ENCODE measurements at regions not wholly inside any gene's neighbourhood (a gene's known extent, or its start where the extent isn't known, plus 50 kb on each side); places are given as distances from the start of the nearest gene placed in this dataset.

DNA sequence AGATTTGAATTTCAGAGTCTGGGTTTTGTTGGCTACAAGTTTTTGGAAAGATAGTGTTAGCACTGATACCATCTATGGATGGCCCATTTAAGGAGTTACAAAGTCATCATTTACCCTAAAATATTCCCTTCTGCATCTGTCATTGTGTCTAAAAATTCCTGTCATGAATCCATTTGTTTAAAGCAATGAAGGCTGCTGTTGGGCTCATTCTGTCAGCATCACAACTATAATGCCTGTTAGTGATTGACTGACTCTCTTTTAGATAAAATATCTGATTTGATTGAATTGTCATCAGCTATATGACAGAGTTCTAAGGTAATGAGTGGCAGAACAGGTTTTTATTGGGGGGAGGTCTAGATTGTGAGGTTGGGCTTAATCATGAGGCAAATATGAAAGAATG lies 167.6 kb upstream of the IMPG1 start:
- Mint-ChIP-seq H3K36me3 (ENCODE audit: insufficient read depth) (no peaks in the 10 kb centered on the region), H3K27ac (no peak overlapping the region), H3K27me3 (no peaks in the 10 kb centered on the region), H3K4me3 (ENCODE audit: low read depth) (no peak overlapping the region), H3K4me1 (ENCODE audit: low read depth) (no peaks in the 10 kb centered on the region), H3K9me3 (ENCODE audit: low read depth) (peaks cover 19% of the 10 kb centered on the region)
- DNase-seq (ENCODE audit: low spot score, unreplicated experiment): no peak
- no peak for TF ChIP-seq CTCF (IDR thresholded peaks at IDR 0.05; ENCODE audit: unreplicated experiment)

DNA sequence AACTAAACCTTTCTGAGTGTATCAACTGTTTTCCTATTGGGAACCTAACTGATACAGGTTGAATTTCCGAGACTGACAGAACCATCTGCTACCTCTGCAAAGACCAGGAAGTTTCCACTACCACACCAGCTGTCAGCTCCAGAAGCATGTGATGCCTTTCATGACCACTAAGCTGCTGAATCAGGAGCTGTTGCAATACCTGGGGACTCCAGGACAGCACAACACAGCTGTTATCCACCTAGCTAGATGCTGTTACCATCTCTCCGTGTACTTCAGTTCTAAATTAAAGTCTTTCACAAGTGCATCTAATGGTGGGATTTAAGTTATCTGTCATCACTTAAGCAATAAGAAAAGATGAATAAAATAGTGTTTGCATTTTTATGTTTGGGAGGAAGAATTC lies 158.2 kb upstream of the IMPG1 start:
- H3K27me3 Mint-ChIP-seq: no peaks in the 10 kb centered on the region
- H3K4me3 Mint-ChIP-seq (ENCODE audit: low read depth): no peak overlapping the region
- DNase-seq (ENCODE audit: low spot score, unreplicated experiment): no peak
- H3K27ac Mint-ChIP-seq: peak overlapping the region; percentile 74
- H3K9me3 Mint-ChIP-seq (ENCODE audit: low read depth): no peaks in the 10 kb centered on the region
- peak; percentile 24 for TF ChIP-seq CTCF (IDR thresholded peaks at IDR 0.05; ENCODE audit: unreplicated experiment)
- peaks cover under 1% of the 10 kb centered on the region for H3K4me1 Mint-ChIP-seq (ENCODE audit: low read depth)
- no peaks in the 10 kb centered on the region for H3K36me3 Mint-ChIP-seq (ENCODE audit: insufficient read depth)

DNA sequence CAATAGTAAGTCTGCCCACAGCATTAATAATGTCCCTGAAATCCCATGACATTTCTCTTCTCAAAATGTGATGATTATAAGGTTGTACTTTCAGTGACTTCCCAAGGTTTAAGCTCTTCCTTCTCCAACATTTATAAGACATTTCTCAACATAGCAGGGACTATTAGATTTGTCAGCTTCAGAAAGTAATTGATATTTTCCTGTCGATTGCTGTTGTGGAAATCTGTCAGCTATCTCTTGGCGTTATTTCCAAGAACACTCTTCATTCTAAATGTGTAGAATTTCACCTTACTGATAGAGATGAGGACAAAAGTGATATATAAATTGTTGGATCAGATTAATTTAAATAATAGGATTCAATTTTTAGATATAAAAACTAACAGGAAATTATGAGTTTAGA lies 149.7 kb upstream of the IMPG1 start:
- Mint-ChIP-seq H3K27ac (no peak overlapping the region), H3K36me3 (ENCODE audit: insufficient read depth) (no peaks in the 10 kb centered on the region), H3K4me1 (ENCODE audit: low read depth) (peaks cover 8% of the 10 kb centered on the region), H3K4me3 (ENCODE audit: low read depth) (no peak overlapping the region), H3K9me3 (ENCODE audit: low read depth) (no peaks in the 10 kb centered on the region), H3K27me3 (no peaks in the 10 kb centered on the region)
- no peak for TF ChIP-seq CTCF (IDR thresholded peaks at IDR 0.05; ENCODE audit: unreplicated experiment)
- no peak for DNase-seq (ENCODE audit: low spot score, unreplicated experiment)

DNA sequence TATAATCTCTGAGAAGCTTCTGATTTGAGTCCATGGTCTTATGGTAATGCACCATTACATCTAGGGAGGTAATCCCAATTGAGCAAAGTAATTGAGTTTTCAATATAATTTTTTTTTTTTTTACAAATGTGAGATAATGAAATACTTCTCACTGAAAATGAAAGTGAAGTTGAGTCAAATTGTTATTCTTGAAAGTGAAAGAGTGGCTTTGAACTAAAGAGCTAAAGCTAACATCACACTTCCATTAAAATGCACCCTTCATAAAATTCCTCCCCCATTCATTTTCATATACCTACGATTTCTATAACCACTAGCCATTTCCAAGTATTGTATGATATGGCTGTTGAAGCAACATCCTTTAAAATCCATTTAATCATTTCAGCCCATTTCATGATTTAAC lies 149.1 kb upstream of the IMPG1 start:
- Mint-ChIP-seq H3K4me3 (ENCODE audit: low read depth) (no peak overlapping the region), H3K36me3 (ENCODE audit: insufficient read depth) (no peaks in the 10 kb centered on the region), H3K27me3 (no peaks in the 10 kb centered on the region), H3K9me3 (ENCODE audit: low read depth) (no peaks in the 10 kb centered on the region), H3K4me1 (ENCODE audit: low read depth) (peaks cover 8% of the 10 kb centered on the region), H3K27ac (no peak overlapping the region)
- DNase-seq (ENCODE audit: low spot score, unreplicated experiment): no peak
- no peak for TF ChIP-seq CTCF (IDR thresholded peaks at IDR 0.05; ENCODE audit: unreplicated experiment)

GRCh38 chr6:76220805-76221204 lies 148.3 kb upstream of the IMPG1 start:
- H3K27ac Mint-ChIP-seq: no peak overlapping the region
- no peak for DNase-seq (ENCODE audit: low spot score, unreplicated experiment)
- H3K4me1 Mint-ChIP-seq (ENCODE audit: low read depth): peaks cover 8% of the 10 kb centered on the region
- no peaks in the 10 kb centered on the region for H3K9me3 Mint-ChIP-seq (ENCODE audit: low read depth)
- no peak overlapping the region for H3K4me3 Mint-ChIP-seq (ENCODE audit: low read depth)
- H3K36me3 Mint-ChIP-seq (ENCODE audit: insufficient read depth): no peaks in the 10 kb centered on the region
- H3K27me3 Mint-ChIP-seq: no peaks in the 10 kb centered on the region
- TF ChIP-seq CTCF (IDR thresholded peaks at IDR 0.05; ENCODE audit: unreplicated experiment): no peak
